MM.1S (cell line): ENCODE measurements at regions not wholly inside any gene's neighbourhood (a gene's known extent, or its start where the extent isn't known, plus 50 kb on each side); places are given as distances from the start of the nearest gene placed in this dataset.

Source experiments
- CTCF ChIP-seq: fragments of 300-600 bp; sonication (generic); IDR thresholded peaks from 2 replicates; pipeline ENCODE4 v1.5.1; 2016; ENCODE audit warnings: antibody characterized with exemption, low read length, mixed read lengths
- EZH2 ChIP-seq: fragments of 300-600 bp; sonication (generic); optimal IDR thresholded peaks from 2 replicates; pipeline ENCODE3; 2017; ENCODE audit warnings: low read depth, mild to moderate bottlenecking, antibody characterized with exemption, low read length, mixed read lengths
- EZH2phosphoT487 ChIP-seq: fragments of 300-600 bp; sonication (generic); IDR thresholded peaks from 2 replicates; pipeline ENCODE4 v1.6.1; 2018; ENCODE audit warnings: antibody characterized with exemption, low read length

GRCh38 chr14:35979531-35979930 is 153.4 kb downstream of the BRMS1L start:
- TF ChIP-seq CTCF (no peak), EZH2 (no peak), EZH2phosphoT487 (no peak)
